22Rv1 (cell line): ENCODE measurements at regions not wholly inside any gene's neighbourhood (a gene's known extent, or its start where the extent isn't known, plus 50 kb on each side); places are given as distances from the start of the nearest gene placed in this dataset.

Experiments
- CTCF ChIP-seq: fragments of 450-650 bp; IDR thresholded peaks from 2 replicates; pipeline ENCODE4 v1.5.1; 2017; ENCODE audit warnings: mild to moderate bottlenecking
- ZFX ChIP-seq: fragments of 450-650 bp; IDR thresholded peaks from 2 replicates; pipeline ENCODE4 v1.6.1; 2017; ENCODE audit warnings: antibody characterized with exemption, borderline replicate concordance

GRCh38 chr3:20589275-20589674, 403.3 kb upstream of the SGO1 start:
- TF ChIP-seq CTCF (no peak), ZFX (no peak)
